ENCODE measurements at regions not wholly inside any gene's neighbourhood (a gene's known extent, or its start where the extent isn't known, plus 50 kb on each side); places are given as distances from the start of the nearest gene placed in this dataset.

DNA sequence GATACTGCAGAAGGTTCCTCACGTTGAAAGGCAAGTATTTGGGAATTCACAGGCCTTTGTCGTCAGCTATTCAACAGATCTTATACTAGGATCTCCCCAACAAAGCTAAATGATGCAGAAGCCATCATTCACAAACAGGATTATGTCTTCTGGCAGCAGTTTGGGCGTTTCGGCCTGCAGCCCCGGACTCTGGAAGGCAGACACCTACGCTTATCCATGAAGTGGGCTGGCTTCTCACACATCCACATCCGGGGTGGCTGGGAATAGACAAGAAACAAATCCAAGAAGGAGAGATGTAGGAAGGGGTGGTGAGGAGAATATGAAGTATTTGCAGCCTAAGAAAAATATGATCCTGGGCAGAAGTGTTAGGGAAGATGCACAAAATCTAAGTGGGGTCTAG lies 471.9 kb downstream of the AGTPBP1 start:
- no peak for TF ChIP-seq CTCF (IDR thresholded peaks at IDR 0.05)
- Histone ChIP-seq H3K4me1 (no peaks in the 10 kb centered on the region), H3K27me3 (no peaks in the 10 kb centered on the region), H3K9me3 (no peaks in the 10 kb centered on the region), H3K4me3 (no peak overlapping the region), H3K27ac (no peak overlapping the region), H3K36me3 (no peaks in the 10 kb centered on the region)
- intact Hi-C loops (cut with DNase I; ENCODE audit: low total_unique reads), result loop anchor here (10.0 kb wide), 1 partner anchor 615 kb away; no protein-coding TSS in a partner anchor
- no peak for DNase-seq

- Histone ChIP-seq H3K36me3 (no peaks in the 10 kb centered on the region), H3K27ac (no peak overlapping the region), H3K4me1 (no peaks in the 10 kb centered on the region), H3K9me3 (no peaks in the 10 kb centered on the region), H3K27me3 (no peaks in the 10 kb centered on the region), H3K4me3 (no peak overlapping the region)
- intact Hi-C loops (cut with DNase I; ENCODE audit: low total_unique reads), result loop anchor here (10.0 kb wide), 1 partner anchor 613 kb away; no protein-coding TSS in a partner anchor
- TF ChIP-seq CTCF (IDR thresholded peaks at IDR 0.05), result no peak
- DNase-seq, result no peak
These were observed 473.6 kb downstream of the AGTPBP1 start for GRCh38 chr9:85268131-85268530.

- TF ChIP-seq CTCF (IDR thresholded peaks at IDR 0.05), result no peak
- no peak for DNase-seq
- no peak overlapping the region for H3K4me3 ChIP-seq
- H3K27ac ChIP-seq, result no peak overlapping the region
- no peaks in the 10 kb centered on the region for H3K36me3 ChIP-seq
- H3K4me1 ChIP-seq, result no peaks in the 10 kb centered on the region
- intact Hi-C loops (cut with DNase I; ENCODE audit: low total_unique reads), result loop anchor here (10.0 kb wide), 1 partner anchor 610 kb away; no protein-coding TSS in a partner anchor
- H3K9me3 ChIP-seq, result no peaks in the 10 kb centered on the region
- H3K27me3 ChIP-seq, result no peaks in the 10 kb centered on the region
These were observed 477.1 kb downstream of the AGTPBP1 start for GRCh38 chr9:85264695-85265094.

- Histone ChIP-seq H3K27ac (no peak overlapping the region), H3K9me3 (no peaks in the 10 kb centered on the region), H3K4me3 (no peak overlapping the region), H3K36me3 (no peaks in the 10 kb centered on the region), H3K4me1 (peaks cover 0 to 3% (median 0%) of the 10 kb centered on the region in 4 donors), H3K27me3 (no peaks in the 10 kb centered on the region)
- no peak for TF ChIP-seq CTCF (IDR thresholded peaks at IDR 0.05)
- intact Hi-C loops (cut with DNase I; ENCODE audit: low total_unique reads), result loop anchor here (10.0 kb wide), 1 partner anchor 608 kb away; no protein-coding TSS in a partner anchor
- no peak for DNase-seq
These were observed 478.5 kb downstream of the AGTPBP1 start for GRCh38 chr9:85263288-85263687.

- no peak for TF ChIP-seq CTCF (IDR thresholded peaks at IDR 0.05)
- Histone ChIP-seq H3K27ac (no peak overlapping the region), H3K36me3 (no peaks in the 10 kb centered on the region), H3K4me3 (no peak overlapping the region), H3K4me1 (peaks cover 0 to 3% (median 0%) of the 10 kb centered on the region in 4 donors), H3K9me3 (no peaks in the 10 kb centered on the region), H3K27me3 (no peaks in the 10 kb centered on the region)
- DNase-seq, result no peak
- intact Hi-C loops (cut with DNase I; ENCODE audit: low total_unique reads), result loop anchor here (10.0 kb wide), 1 partner anchor 608 kb away; no protein-coding TSS in a partner anchor
These were observed 479.4 kb downstream of the AGTPBP1 start for GRCh38 chr9:85262333-85262732.
